ENCODE measurements at regions not wholly inside any gene's neighbourhood (a gene's known extent, or its start where the extent isn't known, plus 50 kb on each side); places are given as distances from the start of the nearest gene placed in this dataset.
"Not testable (repeated sequence)": the region's sequence is repeated elsewhere in the genome, so short reads cannot be mapped to it uniquely, and the experiment has no call there.

DNA sequence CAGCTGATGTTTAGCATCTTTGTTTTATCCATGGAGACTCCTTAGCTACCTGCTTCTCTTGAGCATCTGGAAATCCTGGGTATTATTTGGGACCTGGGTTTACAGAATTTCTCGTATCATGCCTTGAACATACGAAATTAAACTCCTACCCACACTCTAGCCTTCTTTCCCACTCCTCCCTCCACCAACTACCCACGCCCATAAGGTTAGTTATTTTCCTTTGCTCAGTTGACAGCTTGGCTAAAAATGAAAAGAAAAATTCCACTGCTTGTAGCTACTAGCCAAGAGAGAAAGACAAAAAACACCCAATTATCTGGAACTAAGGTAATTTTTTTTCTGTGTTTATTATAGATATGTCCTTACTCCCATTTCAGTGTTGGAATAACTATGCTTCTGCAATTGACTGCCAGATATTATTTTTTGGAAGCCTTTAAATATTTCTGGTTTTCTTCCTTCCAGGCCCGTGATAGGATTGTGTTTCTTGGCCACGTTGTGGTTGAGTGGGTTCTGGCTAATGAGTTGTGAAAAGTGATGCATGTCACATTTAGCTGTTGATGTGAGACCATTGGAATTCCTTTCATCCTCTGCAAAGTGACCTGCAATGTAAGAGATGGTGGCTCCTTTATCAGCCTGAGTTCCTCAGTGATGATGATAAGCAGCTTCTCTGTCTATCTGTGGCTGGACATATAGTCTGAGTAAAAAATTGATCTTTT is 308.1 kb downstream of the LRRC70 start:
- TF ChIP-seq, protein P1, sequence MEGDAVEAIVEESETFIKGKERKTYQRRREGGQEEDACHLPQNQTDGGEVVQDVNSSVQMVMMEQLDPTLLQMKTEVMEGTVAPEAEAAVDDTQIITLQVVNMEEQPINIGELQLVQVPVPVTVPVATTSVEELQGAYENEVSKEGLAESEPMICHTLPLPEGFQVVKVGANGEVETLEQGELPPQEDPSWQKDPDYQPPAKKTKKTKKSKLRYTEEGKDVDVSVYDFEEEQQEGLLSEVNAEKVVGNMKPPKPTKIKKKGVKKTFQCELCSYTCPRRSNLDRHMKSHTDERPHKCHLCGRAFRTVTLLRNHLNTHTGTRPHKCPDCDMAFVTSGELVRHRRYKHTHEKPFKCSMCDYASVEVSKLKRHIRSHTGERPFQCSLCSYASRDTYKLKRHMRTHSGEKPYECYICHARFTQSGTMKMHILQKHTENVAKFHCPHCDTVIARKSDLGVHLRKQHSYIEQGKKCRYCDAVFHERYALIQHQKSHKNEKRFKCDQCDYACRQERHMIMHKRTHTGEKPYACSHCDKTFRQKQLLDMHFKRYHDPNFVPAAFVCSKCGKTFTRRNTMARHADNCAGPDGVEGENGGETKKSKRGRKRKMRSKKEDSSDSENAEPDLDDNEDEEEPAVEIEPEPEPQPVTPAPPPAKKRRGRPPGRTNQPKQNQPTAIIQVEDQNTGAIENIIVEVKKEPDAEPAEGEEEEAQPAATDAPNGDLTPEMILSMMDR (IDR thresholded peaks at IDR 0.05) = no peak
- DNase-seq = no peak
- peaks cover 11% of the 10 kb centered on the region for H3K9me3 Mint-ChIP-seq
- H3K4me3 Mint-ChIP-seq = no peak overlapping the region
- no peaks in the 10 kb centered on the region for H3K4me1 Mint-ChIP-seq (ENCODE audit: low read depth)
- no peaks in the 10 kb centered on the region for H3K27me3 Mint-ChIP-seq (ENCODE audit: insufficient read depth)
- no peaks in the 10 kb centered on the region for H3K36me3 Mint-ChIP-seq (ENCODE audit: low read depth)
- no peak overlapping the region for H3K27ac Mint-ChIP-seq

DNA sequence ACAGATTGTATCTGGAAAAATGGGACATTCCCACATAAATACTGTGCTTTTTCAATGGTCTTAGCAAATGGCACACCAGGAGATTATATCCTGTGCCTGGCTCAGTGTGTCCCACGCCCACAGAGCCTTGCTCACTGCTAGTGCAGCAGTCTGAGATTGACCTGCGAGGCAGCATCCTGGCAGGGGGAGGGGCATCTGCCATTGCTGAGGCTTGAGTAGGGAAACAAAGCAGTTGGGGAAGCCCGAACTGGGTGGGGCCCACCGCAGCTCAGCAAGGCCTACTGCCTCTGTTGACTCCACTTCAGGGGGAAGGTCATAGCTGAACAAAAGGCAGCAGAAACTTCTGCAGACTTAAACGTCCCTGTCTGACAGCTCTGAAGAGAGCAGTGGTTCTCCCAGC is 258.7 kb downstream of the LRRC70 start:
- H3K4me3 Mint-ChIP-seq; H3K4me1 Mint-ChIP-seq (ENCODE audit: low read depth); DNase-seq; H3K27me3 Mint-ChIP-seq (ENCODE audit: insufficient read depth); H3K36me3 Mint-ChIP-seq (ENCODE audit: low read depth); H3K27ac Mint-ChIP-seq: not testable (repeated sequence)
- H3K9me3 Mint-ChIP-seq = peaks cover 46% of the 10 kb centered on the region

DNA sequence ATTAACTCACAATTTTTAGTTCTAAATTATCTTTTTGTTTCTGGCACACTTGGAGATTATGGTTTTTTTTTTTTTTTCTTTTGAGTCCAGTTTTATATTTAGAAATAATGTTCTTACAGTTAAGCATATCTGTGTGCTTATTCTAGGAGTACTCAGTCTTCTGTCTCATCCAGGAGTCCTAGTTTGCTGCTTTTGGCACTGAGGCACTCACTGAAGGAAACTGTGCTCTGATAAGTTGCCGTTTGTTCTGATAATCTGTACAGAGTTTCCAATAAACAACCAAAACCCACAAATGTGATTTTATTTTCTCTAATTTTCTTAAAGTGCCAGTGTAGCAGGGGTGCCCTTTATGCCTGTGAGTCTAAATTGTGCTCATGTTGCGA is 251.0 kb downstream of the LRRC70 start:
- H3K36me3 Mint-ChIP-seq (ENCODE audit: low read depth) = 0 out of 2 replicates have a peak, but pooled peaks cover 4% of the 10 kb centered on the region
- H3K27me3 Mint-ChIP-seq (ENCODE audit: insufficient read depth) = no peaks in the 10 kb centered on the region
- DNase-seq = no peak
- H3K9me3 Mint-ChIP-seq = peaks cover 44% of the 10 kb centered on the region
- no peaks in the 10 kb centered on the region for H3K4me1 Mint-ChIP-seq (ENCODE audit: low read depth)
- no peak overlapping the region for H3K4me3 Mint-ChIP-seq
- H3K27ac Mint-ChIP-seq = no peak overlapping the region
- TF ChIP-seq, protein P1 (IDR thresholded peaks at IDR 0.05) = no peak

DNA sequence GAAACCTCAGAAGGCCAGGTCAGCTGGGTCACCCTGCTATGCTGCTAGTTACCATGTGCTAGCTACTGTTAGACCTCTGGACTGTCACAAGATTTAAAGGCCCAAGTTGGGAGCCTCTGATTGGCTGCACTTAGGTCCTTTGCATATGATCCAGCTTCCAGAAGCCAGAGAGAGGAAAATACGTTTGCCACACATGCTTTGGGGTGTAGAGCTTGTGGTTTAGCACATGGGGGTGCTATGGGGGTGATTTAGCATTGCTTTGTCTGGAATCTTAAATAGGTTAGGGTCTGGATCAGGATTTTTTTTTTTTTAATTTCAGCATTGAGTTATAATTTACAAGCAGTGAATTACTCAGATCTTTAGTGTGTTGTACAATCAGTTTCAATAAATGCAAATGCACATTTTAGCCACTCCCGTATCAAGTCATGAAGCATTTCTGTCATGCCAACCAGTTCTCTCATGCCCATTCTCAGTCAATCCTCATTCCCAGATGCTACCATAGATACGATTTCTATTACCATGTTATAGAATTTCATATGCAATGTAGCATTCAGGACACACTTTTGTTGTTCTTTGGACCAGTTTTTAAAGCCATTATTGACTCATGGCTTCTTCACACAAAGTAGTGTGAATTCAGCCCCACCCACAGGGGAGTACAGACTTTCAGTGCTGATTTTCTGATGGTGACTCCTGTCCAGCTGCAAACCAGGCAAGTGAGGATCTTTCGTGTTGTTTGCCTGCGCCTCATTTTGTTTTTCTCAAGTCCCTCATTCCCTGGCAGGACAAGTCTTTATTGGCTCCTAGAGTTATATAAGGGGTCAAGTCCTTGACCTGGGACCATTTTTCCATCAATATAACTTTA is 250.4 kb downstream of the LRRC70 start:
- Mint-ChIP-seq H3K9me3 (peaks cover 44% of the 10 kb centered on the region), H3K36me3 (ENCODE audit: low read depth) (0 out of 2 replicates have a peak, but pooled peaks cover 4% of the 10 kb centered on the region), H3K4me1 (ENCODE audit: low read depth) (no peaks in the 10 kb centered on the region)

DNA sequence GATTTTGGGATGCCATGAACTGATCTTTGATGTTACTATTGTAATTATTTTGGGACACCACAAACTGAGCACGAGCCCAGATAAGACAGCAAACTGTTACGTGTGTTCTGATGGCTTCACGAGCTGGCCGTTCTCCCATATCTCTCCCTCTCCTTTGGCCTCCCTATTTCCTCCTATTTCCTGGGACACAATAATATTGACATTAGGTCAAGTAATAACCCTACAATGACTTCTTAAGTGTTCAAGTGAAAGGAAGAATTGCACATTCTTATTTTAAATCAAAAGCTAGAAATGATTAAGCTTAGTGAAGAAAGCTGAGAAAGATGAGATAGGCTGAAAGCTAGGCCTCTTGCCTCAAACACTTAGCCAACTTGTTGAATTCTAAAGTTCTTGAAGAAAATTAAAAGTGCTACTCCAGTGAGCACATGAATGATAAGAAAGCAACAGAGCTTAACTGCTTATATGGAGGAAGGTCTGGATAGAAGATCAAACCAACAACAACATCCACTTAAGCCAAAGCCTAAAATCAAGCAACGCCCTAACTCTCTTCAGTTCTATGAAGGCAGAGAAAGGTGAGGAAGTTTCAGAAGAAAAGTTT is 247.1 kb downstream of the LRRC70 start:
- TF ChIP-seq, protein P1 (IDR thresholded peaks at IDR 0.05) = no peak

More for the DNA sequence above, 250.4 kb downstream of the LRRC70 start:
- TF ChIP-seq, protein P1 (IDR thresholded peaks at IDR 0.05) = no peak
- Mint-ChIP-seq H3K27ac (no peak overlapping the region), H3K4me3 (no peak overlapping the region), H3K27me3 (ENCODE audit: insufficient read depth) (no peaks in the 10 kb centered on the region)
- DNase-seq = no peak

More for the DNA sequence above, 247.1 kb downstream of the LRRC70 start:
- no peak for DNase-seq
- peaks cover 24% of the 10 kb centered on the region for H3K9me3 Mint-ChIP-seq
- no peak overlapping the region for H3K4me3 Mint-ChIP-seq
- H3K27me3 Mint-ChIP-seq (ENCODE audit: insufficient read depth) = no peaks in the 10 kb centered on the region
- no peak overlapping the region for H3K27ac Mint-ChIP-seq
- H3K4me1 Mint-ChIP-seq (ENCODE audit: low read depth) = no peaks in the 10 kb centered on the region
- no peaks in the 10 kb centered on the region for H3K36me3 Mint-ChIP-seq (ENCODE audit: low read depth)
